ENCODE measurements at regions not wholly inside any gene's neighbourhood (a gene's known extent, or its start where the extent isn't known, plus 50 kb on each side); places are given as distances from the start of the nearest gene placed in this dataset.
"Not testable (repeated sequence)": the region's sequence is repeated elsewhere in the genome, so short reads cannot be mapped to it uniquely, and the experiment has no call there.

- no peaks in the 10 kb centered on the region for H3K4me1 ChIP-seq (ENCODE audit: low read depth, poor library complexity, severe bottlenecking)
- no peak for TF ChIP-seq CTCF (conservative IDR thresholded peaks at IDR 0.05; ENCODE audit: low read depth, low read length)
- H3K4me2 ChIP-seq, result no peak overlapping the region
- H3K79me2 ChIP-seq (ENCODE audit: insufficient read depth, low read depth), result no peaks in the 10 kb centered on the region
- H3K4me3 ChIP-seq (IDR thresholded peaks at IDR 0.05; ENCODE audit: insufficient read depth, low read depth, low read length), result no peak overlapping the region
- H3K27me3 ChIP-seq (ENCODE audit: insufficient read depth, low read depth), result no peaks in the 10 kb centered on the region
- no peak overlapping the region for H3K9ac ChIP-seq
- no peaks in the 10 kb centered on the region for H3K36me3 ChIP-seq (ENCODE audit: insufficient read depth)
- H2AFZ ChIP-seq (ENCODE audit: low read depth), result no peak overlapping the region
- no peak overlapping the region for H3K27ac ChIP-seq
- H4K20me1 ChIP-seq (ENCODE audit: insufficient read depth), result no peaks in the 10 kb centered on the region; the same call in 1 of the 2 replicates
Measured at GRCh38 chr5:99553211-99553810, 624.5 kb upstream of the CHD1 start.

- H3K27ac ChIP-seq, result no peak overlapping the region
- no peak overlapping the region for H3K4me3 ChIP-seq (IDR thresholded peaks at IDR 0.05; ENCODE audit: insufficient read depth, low read depth, low read length)
- no peaks in the 10 kb centered on the region for H3K4me1 ChIP-seq (ENCODE audit: low read depth, poor library complexity, severe bottlenecking)
- H3K27me3 ChIP-seq (ENCODE audit: insufficient read depth, low read depth), result no peaks in the 10 kb centered on the region
- H3K4me2 ChIP-seq, result no peak overlapping the region
- no peak for TF ChIP-seq CTCF (conservative IDR thresholded peaks at IDR 0.05; ENCODE audit: low read depth, low read length)
- H2AFZ ChIP-seq (ENCODE audit: low read depth), result no peak overlapping the region
- no peaks in the 10 kb centered on the region for H4K20me1 ChIP-seq (ENCODE audit: insufficient read depth)
- H3K79me2 ChIP-seq (ENCODE audit: insufficient read depth, low read depth), result no peaks in the 10 kb centered on the region
- H3K36me3 ChIP-seq (ENCODE audit: insufficient read depth), result no peaks in the 10 kb centered on the region
- H3K9ac ChIP-seq, result no peak overlapping the region
Measured at GRCh38 chr5:99544356-99544755, 615.5 kb upstream of the CHD1 start.

GRCh38 chr5:99543841-99544240 is 615.0 kb upstream of the CHD1 start:
- no peaks in the 10 kb centered on the region for H3K4me1 ChIP-seq (ENCODE audit: low read depth, poor library complexity, severe bottlenecking)
- TF ChIP-seq CTCF (conservative IDR thresholded peaks at IDR 0.05; ENCODE audit: low read depth, low read length), result no peak
- no peak overlapping the region for H2AFZ ChIP-seq (ENCODE audit: low read depth)
- no peaks in the 10 kb centered on the region for H3K79me2 ChIP-seq (ENCODE audit: insufficient read depth, low read depth)
- no peak overlapping the region for H3K27ac ChIP-seq
- H3K4me3 ChIP-seq (IDR thresholded peaks at IDR 0.05; ENCODE audit: insufficient read depth, low read depth, low read length), result no peak overlapping the region
- no peak overlapping the region for H3K4me2 ChIP-seq
- no peaks in the 10 kb centered on the region for H3K36me3 ChIP-seq (ENCODE audit: insufficient read depth)
- no peak overlapping the region for H3K9ac ChIP-seq
- H3K27me3 ChIP-seq (ENCODE audit: insufficient read depth, low read depth), result no peaks in the 10 kb centered on the region
- H4K20me1 ChIP-seq (ENCODE audit: insufficient read depth), result no peaks in the 10 kb centered on the region

- not testable (repeated sequence) for H3K27ac ChIP-seq; H3K36me3 ChIP-seq (ENCODE audit: insufficient read depth); H4K20me1 ChIP-seq (ENCODE audit: insufficient read depth); H3K9ac ChIP-seq; H3K4me2 ChIP-seq; H3K79me2 ChIP-seq (ENCODE audit: insufficient read depth, low read depth); H3K27me3 ChIP-seq (ENCODE audit: insufficient read depth, low read depth); H3K4me1 ChIP-seq (ENCODE audit: low read depth, poor library complexity, severe bottlenecking); H3K4me3 ChIP-seq (IDR thresholded peaks at IDR 0.05; ENCODE audit: insufficient read depth, low read depth, low read length); H2AFZ ChIP-seq (ENCODE audit: low read depth)
Measured at GRCh38 chr5:99534241-99534640, 605.4 kb upstream of the CHD1 start.

- H3K9ac ChIP-seq; H3K27ac ChIP-seq; H3K79me2 ChIP-seq (ENCODE audit: insufficient read depth, low read depth); H3K4me1 ChIP-seq (ENCODE audit: low read depth, poor library complexity, severe bottlenecking); H3K4me3 ChIP-seq (IDR thresholded peaks at IDR 0.05; ENCODE audit: insufficient read depth, low read depth, low read length); H3K36me3 ChIP-seq (ENCODE audit: insufficient read depth); H2AFZ ChIP-seq (ENCODE audit: low read depth); H4K20me1 ChIP-seq (ENCODE audit: insufficient read depth); H3K27me3 ChIP-seq (ENCODE audit: insufficient read depth, low read depth); H3K4me2 ChIP-seq: not testable (repeated sequence)
Measured at GRCh38 chr5:99521666-99522065, 592.9 kb upstream of the CHD1 start.

GRCh38 chr5:99515864-99516490 is 587.2 kb upstream of the CHD1 start:
- not testable (repeated sequence) for H3K79me2 ChIP-seq (ENCODE audit: insufficient read depth, low read depth); H4K20me1 ChIP-seq (ENCODE audit: insufficient read depth); H3K4me3 ChIP-seq (IDR thresholded peaks at IDR 0.05; ENCODE audit: insufficient read depth, low read depth, low read length); H3K27me3 ChIP-seq (ENCODE audit: insufficient read depth, low read depth); H3K9ac ChIP-seq; H3K4me1 ChIP-seq (ENCODE audit: low read depth, poor library complexity, severe bottlenecking); H2AFZ ChIP-seq (ENCODE audit: low read depth); H3K36me3 ChIP-seq (ENCODE audit: insufficient read depth); H3K4me2 ChIP-seq; H3K27ac ChIP-seq

- not testable (repeated sequence) for H3K9ac ChIP-seq; H3K4me3 ChIP-seq (IDR thresholded peaks at IDR 0.05; ENCODE audit: insufficient read depth, low read depth, low read length); H3K4me2 ChIP-seq; H3K4me1 ChIP-seq (ENCODE audit: low read depth, poor library complexity, severe bottlenecking); H3K27ac ChIP-seq; H3K79me2 ChIP-seq (ENCODE audit: insufficient read depth, low read depth); H2AFZ ChIP-seq (ENCODE audit: low read depth); H3K36me3 ChIP-seq (ENCODE audit: insufficient read depth); H3K27me3 ChIP-seq (ENCODE audit: insufficient read depth, low read depth); H4K20me1 ChIP-seq (ENCODE audit: insufficient read depth)
Measured at GRCh38 chr5:99510237-99510866, 581.5 kb upstream of the CHD1 start.

- H3K4me1 ChIP-seq (ENCODE audit: low read depth, poor library complexity, severe bottlenecking); H3K36me3 ChIP-seq (ENCODE audit: insufficient read depth); H3K4me2 ChIP-seq; H3K79me2 ChIP-seq (ENCODE audit: insufficient read depth, low read depth); H3K9ac ChIP-seq; H3K4me3 ChIP-seq (IDR thresholded peaks at IDR 0.05; ENCODE audit: insufficient read depth, low read depth, low read length); H3K27ac ChIP-seq; H2AFZ ChIP-seq (ENCODE audit: low read depth); H4K20me1 ChIP-seq (ENCODE audit: insufficient read depth); H3K27me3 ChIP-seq (ENCODE audit: insufficient read depth, low read depth): not testable (repeated sequence)
Measured at GRCh38 chr5:99509064-99509463, 580.3 kb upstream of the CHD1 start.

Measured in KMS-11 (cell line).